Keratinocyte (primary cell): ENCODE measurements at regions not wholly inside any gene's neighbourhood (a gene's known extent, or its start where the extent isn't known, plus 50 kb on each side); places are given as distances from the start of the nearest gene placed in this dataset.

ENCODE experiments used
- DNase-seq: peaks from one replicate; pipeline ENCODE4 v3.0.0-alpha.2; 2011; ENCODE audit warnings: low read depth, missing footprints, low spot score
- FAIRE-seq: peaks from 2 replicates; lab custom pipeline; 2011; peaks lifted over from hg19 to GRCh38; lab: Jason Lieb, UNC
- H2AFZ ChIP-seq: 2 replicates; pipeline ENCODE4 v1.6.0; 2012; ENCODE audit warnings: low read length, control low read depth, inconsistent platforms; ENCODE audit not compliant: control insufficient read depth
- H3K27ac ChIP-seq: 2 replicates; pipeline ENCODE4 v1.5.1; 2011; ENCODE audit warnings: low read length; ENCODE audit not compliant: control insufficient read depth, insufficient read depth
- H3K27me3 ChIP-seq: 3 replicates; pipeline ENCODE4 v1.6.0; 2011; ENCODE audit warnings: low read length; ENCODE audit not compliant: control insufficient read depth, insufficient read depth; ENCODE audit errors: extremely low read depth
- H3K36me3 ChIP-seq, 2 experiments: 2 replicates in 1 of 2; 3 replicates in 1 of 2; pipeline ENCODE4 v1.5.1; 2011; ENCODE audit warnings: low read length in 2 of 2, mild to moderate bottlenecking in 1 of 2; ENCODE audit not compliant: control insufficient read depth in 2 of 2, insufficient read depth in 2 of 2; ENCODE audit errors: extremely low read depth in 1 of 2
- H3K4me1 ChIP-seq: 3 replicates; pipeline ENCODE4 v1.5.1; 2011; ENCODE audit warnings: low read length; ENCODE audit not compliant: control insufficient read depth, insufficient read depth; ENCODE audit errors: extremely low read depth
- H3K4me2 ChIP-seq: 3 replicates; pipeline ENCODE4 v1.6.0; 2011; ENCODE audit warnings: low read depth, low read length; ENCODE audit not compliant: control insufficient read depth, insufficient read depth; ENCODE audit errors: extremely low read depth
- H3K4me3 ChIP-seq, 3 experiments: fragments of 200-600 bp in 1 of 3; sonication (generic) in 1 of 3; 2 replicates in 2 of 3; 3 replicates in 1 of 3; pipeline ENCODE4 v1.5.1; 2011 to 2016; ENCODE audit warnings: low read length in 3 of 3, mild to moderate bottlenecking in 3 of 3, control low read depth in 2 of 3, inconsistent platforms in 1 of 3, low read depth in 1 of 3, mixed read lengths in 1 of 3, mixed run types in 1 of 3, moderate library complexity in 1 of 3; ENCODE audit not compliant: control insufficient read depth in 2 of 3, insufficient read depth in 2 of 3; ENCODE audit errors: extremely low read depth in 1 of 3
- H3K79me2 ChIP-seq: 2 replicates; pipeline ENCODE4 v1.6.0; 2012; ENCODE audit warnings: low read length; ENCODE audit not compliant: control insufficient read depth, insufficient read depth
- H3K9ac ChIP-seq: 3 replicates; pipeline ENCODE4 v1.6.0; 2011; ENCODE audit warnings: low read length; ENCODE audit not compliant: control insufficient read depth, insufficient read depth; ENCODE audit errors: extremely low read depth
- H3K9me1 ChIP-seq: 3 replicates; pipeline ENCODE4 v1.6.0; 2011; ENCODE audit warnings: low read length; ENCODE audit not compliant: control insufficient read depth, insufficient read depth; ENCODE audit errors: extremely low read depth
- H3K9me3 ChIP-seq: 2 replicates; pipeline ENCODE4 v1.5.1; 2012; ENCODE audit warnings: low read depth, low read length; ENCODE audit not compliant: control insufficient read depth
- H4K20me1 ChIP-seq: 3 replicates; pipeline ENCODE4 v1.6.0; 2011; ENCODE audit warnings: low read length; ENCODE audit not compliant: control insufficient read depth, insufficient read depth; ENCODE audit errors: extremely low read depth
- CTCF ChIP-seq, 3 experiments: IDR thresholded peaks in 1 of 3; conservative IDR thresholded peaks in 1 of 3; optimal IDR thresholded peaks in 1 of 3; 2 replicates in 2 of 3; 3 replicates in 1 of 3; pipeline versions ENCODE3 to v1.5.1; 2011; ENCODE audit warnings: low read length in 3 of 3, mild to moderate bottlenecking in 3 of 3, moderate library complexity in 2 of 3, control low read depth in 1 of 3, inconsistent platforms in 1 of 3; ENCODE audit not compliant: insufficient read depth in 2 of 3; ENCODE audit errors: extremely low read depth in 1 of 3
- EZH2 ChIP-seq: IDR thresholded peaks from one replicate; pipeline ENCODE4 v1.6.1; 2012; ENCODE audit warnings: inconsistent platforms, mild to moderate bottlenecking, low read length, moderate library complexity
- dilution Hi-C: fragments of 300-500 bp; cut with MboI; formaldehyde crosslinking; loops from one replicate; pipeline ENCODE4 v1.7.0; 2020; ENCODE audit warnings: low sequenced_read_pairs; ENCODE audit not compliant: extremely low pct_ligation_motif_present

- FAIRE-seq: no peak
- Histone ChIP-seq H3K4me1 (no peaks in the 10 kb centered on the region), H3K27ac (no peak overlapping the region), H3K9me3 (no peaks in the 10 kb centered on the region), H3K9me1 (no peaks in the 10 kb centered on the region), H2AFZ (no peak overlapping the region), H3K79me2 (no peaks in the 10 kb centered on the region), H3K36me3 (no peaks in the 10 kb centered on the region), H3K4me3 (no peak overlapping the region), H3K9ac (no peak overlapping the region), H3K27me3 (no peaks in the 10 kb centered on the region), H3K4me2 (no peak overlapping the region), H4K20me1 (no peaks in the 10 kb centered on the region)
- TF ChIP-seq EZH2 (no peak), CTCF (optimal IDR thresholded peaks at IDR 0.05 in 1 of 3, IDR thresholded peaks at IDR 0.05 in 1 of 3, conservative IDR thresholded peaks at IDR 0.05 in 1 of 3; ENCODE audit: extremely low read depth in 1 of 3, insufficient read depth in 2 of 3, low read length in 3 of 3) (no peak)
- dilution Hi-C loops: no loop called here
- DNase-seq: no peak
Measured at GRCh38 chrX:22404297-22404696, 131.6 kb downstream of the CBLL2 start.

- Histone ChIP-seq H3K36me3 (no peaks in the 10 kb centered on the region), H2AFZ (no peak overlapping the region), H4K20me1 (no peaks in the 10 kb centered on the region), H3K27ac (no peak overlapping the region), H3K9me3 (no peaks in the 10 kb centered on the region), H3K9me1 (no peaks in the 10 kb centered on the region), H3K4me1 (no peaks in the 10 kb centered on the region), H3K4me2 (no peak overlapping the region), H3K79me2 (no peaks in the 10 kb centered on the region), H3K27me3 (no peaks in the 10 kb centered on the region), H3K9ac (no peak overlapping the region), H3K4me3 (no peak overlapping the region)
- DNase-seq (no peak), FAIRE-seq (no peak)
- dilution Hi-C loops: no loop called here
- TF ChIP-seq EZH2: no peak
- no peak for TF ChIP-seq CTCF (optimal IDR thresholded peaks at IDR 0.05 in 1 of 3, IDR thresholded peaks at IDR 0.05 in 1 of 3, conservative IDR thresholded peaks at IDR 0.05 in 1 of 3; ENCODE audit: extremely low read depth in 1 of 3, insufficient read depth in 2 of 3, low read length in 3 of 3)
Measured at GRCh38 chrX:22406201-22406737, 133.6 kb downstream of the CBLL2 start.
